ENCODE measurements at regions not wholly inside any gene's neighbourhood (a gene's known extent, or its start where the extent isn't known, plus 50 kb on each side); places are given as distances from the start of the nearest gene placed in this dataset.

DNA sequence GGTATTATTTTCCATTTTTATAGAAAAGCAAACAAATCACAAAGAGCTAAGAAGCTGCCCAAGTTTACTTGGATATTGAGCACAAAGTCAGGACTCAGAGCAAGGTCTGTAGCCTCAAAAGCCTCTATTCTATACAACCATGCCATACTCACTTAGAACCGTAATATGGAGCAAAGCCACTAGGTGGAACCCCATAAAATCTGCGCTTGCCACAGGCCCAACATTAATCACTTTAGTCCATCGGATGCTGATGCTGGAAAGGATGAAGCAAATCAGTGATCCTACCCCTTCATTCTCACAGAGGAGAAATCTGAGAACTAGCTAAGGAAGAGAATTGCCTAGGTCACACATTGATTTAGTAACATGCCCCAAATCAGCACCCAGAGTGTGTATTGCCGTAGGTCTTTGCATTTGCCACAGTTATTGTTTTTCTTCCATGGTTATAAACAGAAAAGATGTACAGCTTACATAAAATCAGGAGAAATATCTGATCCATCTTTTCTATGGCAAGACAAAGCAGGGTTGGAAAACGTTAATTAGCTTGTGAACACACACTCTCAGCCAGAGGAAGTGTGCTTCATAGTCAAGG lies 56.7 kb upstream of the RAB38 start:
- TF ChIP-seq ZFX (IDR thresholded peaks at IDR 0.05) (no peak), CTCF (conservative IDR thresholded peaks at IDR 0.05) (peak; percentile 65)
- H3K27ac ChIP-seq, result no peak overlapping the region

- TF ChIP-seq ZFX (IDR thresholded peaks at IDR 0.05), result no peak
- TF ChIP-seq CTCF (conservative IDR thresholded peaks at IDR 0.05), result no peak
- H3K27ac ChIP-seq, result no peak overlapping the region
Measured at GRCh38 chr11:88229303-88229702, 54.1 kb upstream of the RAB38 start.
